ENCODE measurements at regions not wholly inside any gene's neighbourhood (a gene's known extent, or its start where the extent isn't known, plus 50 kb on each side); places are given as distances from the start of the nearest gene placed in this dataset.

DNA sequence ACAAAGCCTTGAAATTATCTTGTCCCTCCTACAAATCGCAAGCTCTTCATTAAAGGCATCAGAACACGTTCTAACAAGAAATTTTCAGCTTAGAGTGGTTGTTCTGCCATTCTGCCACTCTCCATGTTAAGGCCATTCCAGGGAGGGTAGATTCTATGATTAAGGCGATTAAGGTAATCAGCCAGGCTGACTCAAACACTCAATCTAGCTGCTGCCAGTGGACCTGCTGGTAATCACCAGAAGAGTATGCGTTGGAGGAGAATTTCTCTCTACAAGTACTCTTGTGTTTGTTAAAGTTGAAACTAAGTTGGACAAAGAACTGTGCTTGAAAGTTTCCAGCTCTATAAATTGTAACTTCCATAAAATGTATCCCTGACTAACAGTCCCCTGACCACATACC, 149.2 kb upstream of the COL1A2 start:
- no peak for DNase-seq (ENCODE audit: low read depth)
- H3K4me3 ChIP-seq (ENCODE audit: low read depth, low read length) = no peak overlapping the region
- TF ChIP-seq CTCF (conservative IDR thresholded peaks at IDR 0.05; ENCODE audit: low read depth, low read length) = no peak

DNA sequence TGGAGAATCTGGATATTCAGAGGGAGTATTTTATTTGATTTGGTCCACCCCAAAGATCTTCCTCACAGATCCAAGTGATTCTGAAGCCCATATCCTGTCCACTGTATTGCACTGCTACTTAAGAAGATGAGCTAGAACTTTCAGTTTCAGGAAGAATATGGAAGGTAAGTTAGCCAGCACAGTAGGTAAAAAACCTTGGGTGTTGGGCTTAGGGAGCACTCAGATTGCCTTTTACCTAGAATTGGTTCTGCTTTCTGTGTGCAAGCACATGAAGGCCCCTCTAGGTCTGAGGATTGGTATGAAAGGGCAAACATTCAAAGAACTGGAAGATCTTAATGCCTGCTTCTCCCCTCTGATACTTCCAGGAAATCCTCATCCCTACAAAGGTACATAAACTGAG, 146.7 kb upstream of the COL1A2 start:
- no peak for DNase-seq (ENCODE audit: low read depth)
- H3K4me3 ChIP-seq (ENCODE audit: low read depth, low read length) = no peak overlapping the region
- TF ChIP-seq CTCF (conservative IDR thresholded peaks at IDR 0.05; ENCODE audit: low read depth, low read length) = no peak

DNA sequence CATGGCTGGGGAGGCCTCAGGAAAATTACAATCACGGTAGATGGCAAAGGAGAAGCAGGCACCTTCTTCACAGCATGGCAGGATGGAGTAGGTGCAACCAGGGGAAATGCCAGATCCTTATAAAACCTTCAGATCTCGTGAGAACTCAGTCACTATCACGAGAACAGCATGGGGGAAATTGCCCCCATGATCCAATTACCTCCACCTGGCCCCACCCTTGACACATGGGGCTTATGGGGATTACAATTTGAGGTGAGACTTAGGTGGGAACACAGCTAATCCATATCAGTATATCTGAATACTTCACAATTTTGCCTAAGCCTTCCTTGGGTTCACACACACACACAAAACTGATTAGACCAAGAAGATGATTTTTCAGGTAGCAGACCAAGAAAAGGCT, 145.1 kb upstream of the COL1A2 start:
- no peak for DNase-seq (ENCODE audit: low read depth)
- no peak for TF ChIP-seq CTCF (conservative IDR thresholded peaks at IDR 0.05; ENCODE audit: low read depth, low read length)

DNA sequence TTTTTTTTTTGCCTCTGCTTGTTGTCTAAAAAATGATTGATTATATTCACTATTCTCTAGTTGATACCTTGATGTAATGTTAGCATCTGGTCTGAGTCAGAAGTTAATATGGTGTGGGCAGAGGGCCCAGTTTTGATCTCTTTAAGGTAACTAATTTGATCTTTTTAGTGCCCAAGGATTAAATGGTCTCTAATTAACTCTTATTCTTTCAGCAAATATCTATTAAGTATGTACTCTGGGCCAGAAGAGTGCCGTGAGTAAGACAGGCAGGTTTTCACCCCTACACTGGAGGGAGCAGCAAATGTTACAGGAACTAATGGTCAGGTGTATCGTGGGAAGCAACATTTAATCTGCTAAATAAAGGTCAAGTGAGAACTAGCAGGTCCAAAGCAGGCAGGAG, 144.6 kb upstream of the COL1A2 start:
- no peak for TF ChIP-seq CTCF (conservative IDR thresholded peaks at IDR 0.05; ENCODE audit: low read depth, low read length)
- no peak overlapping the region for H3K4me3 ChIP-seq (ENCODE audit: low read depth, low read length)
- DNase-seq (ENCODE audit: low read depth) = no peak

More for the DNA sequence above, 145.1 kb upstream of the COL1A2 start:
- no peak overlapping the region for H3K4me3 ChIP-seq (ENCODE audit: low read depth, low read length)

DNA sequence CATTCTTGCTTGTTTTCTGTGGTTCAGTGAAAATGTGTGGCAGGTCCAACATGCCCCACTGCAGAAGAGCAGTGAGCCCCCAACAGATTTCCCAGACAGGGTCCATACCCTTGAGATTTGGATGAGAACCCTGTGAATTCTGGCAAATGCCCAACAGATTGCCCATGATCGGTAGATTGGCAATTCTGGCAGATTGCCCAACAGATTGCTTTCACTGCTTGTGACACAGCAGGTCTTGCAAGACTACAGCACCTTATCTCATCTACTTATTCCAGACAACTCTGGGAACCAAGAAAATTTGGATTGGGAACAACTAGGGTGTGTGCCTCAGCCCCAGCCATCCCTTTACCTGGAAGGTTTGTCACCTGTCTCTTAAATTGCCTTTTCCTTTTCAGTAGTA, 143.7 kb upstream of the COL1A2 start:
- no peak overlapping the region for H3K4me3 ChIP-seq (ENCODE audit: low read depth, low read length)
- no peak for TF ChIP-seq CTCF (conservative IDR thresholded peaks at IDR 0.05; ENCODE audit: low read depth, low read length)
- DNase-seq (ENCODE audit: low read depth) = no peak

GRCh38 chr7:94252124-94252523, 142.6 kb upstream of the COL1A2 start:
- H3K4me3 ChIP-seq (ENCODE audit: low read depth, low read length) = no peak overlapping the region
- no peak for DNase-seq (ENCODE audit: low read depth)
- TF ChIP-seq CTCF (conservative IDR thresholded peaks at IDR 0.05; ENCODE audit: low read depth, low read length) = no peak

DNA sequence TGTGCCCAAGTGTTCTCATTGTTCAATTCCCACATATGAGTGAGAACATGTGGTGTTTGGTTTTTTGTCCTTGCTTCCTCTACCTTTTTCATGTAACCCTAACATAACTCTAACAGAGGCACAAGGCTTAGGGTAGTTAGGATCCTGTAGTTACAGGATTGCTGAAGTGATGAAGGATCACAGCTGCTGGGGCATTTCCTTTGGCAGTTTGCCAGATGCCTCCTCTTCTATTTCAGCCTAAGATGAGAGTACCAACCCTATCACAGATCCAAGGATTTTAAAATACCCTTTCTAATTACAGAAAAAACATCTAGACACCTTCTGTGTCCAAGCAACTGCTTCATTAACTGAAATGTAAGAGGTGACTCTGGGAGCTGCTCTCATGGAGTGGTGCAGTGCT, 141.7 kb upstream of the COL1A2 start:
- no peak overlapping the region for H3K4me3 ChIP-seq (ENCODE audit: low read depth, low read length)
- DNase-seq (ENCODE audit: low read depth) = no peak
- no peak for TF ChIP-seq CTCF (conservative IDR thresholded peaks at IDR 0.05; ENCODE audit: low read depth, low read length)

All from epithelial cell of proximal tubule (primary cell).